Fibroblast of lung (primary cell): ENCODE measurements at regions not wholly inside any gene's neighbourhood (a gene's known extent, or its start where the extent isn't known, plus 50 kb on each side); places are given as distances from the start of the nearest gene placed in this dataset.
A peak's percentile ranks its signal among the peaks of the same experiment; 100 is the strongest.

Experiments
- DNase-seq, 2 donors: peaks; one replicate each; pipeline versions ENCODE4 v3.0.0 to v3.0.0-alpha.2; 2010; ENCODE audit warnings: low read depth in 2 of 2
- H2AFZ ChIP-seq: 2 replicates; pipeline ENCODE4 v1.5.1; 2012; ENCODE audit warnings: low read length, control low read depth, inconsistent platforms
- H3K27ac ChIP-seq: 2 replicates; pipeline ENCODE4 v1.5.1; 2011; ENCODE audit warnings: low read length, control low read depth; ENCODE audit not compliant: insufficient read depth
- H3K27me3 ChIP-seq: 2 replicates; pipeline ENCODE4 v1.5.1; 2011; ENCODE audit warnings: mild to moderate bottlenecking, low read length; ENCODE audit not compliant: control insufficient read depth, insufficient read depth
- H3K36me3 ChIP-seq: 2 replicates; pipeline ENCODE4 v1.5.1; 2011; ENCODE audit warnings: low read length; ENCODE audit not compliant: control insufficient read depth, insufficient read depth
- H3K4me1 ChIP-seq: 2 replicates; pipeline ENCODE4 v1.5.1; 2011; ENCODE audit warnings: low read length; ENCODE audit not compliant: control insufficient read depth, insufficient read depth; ENCODE audit errors: extremely low read depth
- H3K4me2 ChIP-seq: 2 replicates; pipeline ENCODE4 v1.5.1; 2011; ENCODE audit warnings: low read length, control low read depth; ENCODE audit not compliant: insufficient read depth; ENCODE audit errors: extremely low read depth
- H3K4me3 ChIP-seq, 4 experiments: fragments of 200-600 bp in 1 of 4; sonication (generic) in 1 of 4; replicated peaks in 1 of 4; 2 replicates each; pipeline ENCODE4 v1.5.1; 2011 to 2016; ENCODE audit warnings: low read length in 4 of 4, low read depth in 3 of 4, mild to moderate bottlenecking in 3 of 4, control low read depth in 2 of 4, inconsistent platforms in 1 of 4, mixed read lengths in 1 of 4; ENCODE audit not compliant: insufficient read depth in 1 of 4; ENCODE audit errors: control extremely low read depth in 1 of 4
- H3K79me2 ChIP-seq: 2 replicates; pipeline ENCODE4 v1.5.1; 2012; ENCODE audit warnings: mild to moderate bottlenecking, low read length, inconsistent platforms; ENCODE audit not compliant: control insufficient read depth, insufficient read depth
- H3K9ac ChIP-seq: 2 replicates; pipeline ENCODE4 v1.5.1; 2011; ENCODE audit warnings: mild to moderate bottlenecking, low read length, control low read depth; ENCODE audit not compliant: insufficient read depth
- H3K9me3 ChIP-seq: 2 replicates; pipeline ENCODE4 v1.5.1; 2012; ENCODE audit warnings: low read depth, low read length; ENCODE audit not compliant: control insufficient read depth, insufficient read depth
- H4K20me1 ChIP-seq: 2 replicates; pipeline ENCODE4 v1.5.1; 2011; ENCODE audit warnings: low read length; ENCODE audit not compliant: control insufficient read depth, insufficient read depth; ENCODE audit errors: extremely low read depth
- EZH2 ChIP-seq: IDR thresholded peaks from 2 replicates; pipeline ENCODE4 v1.5.1; 2012; ENCODE audit warnings: low read length, control low read depth, mild to moderate bottlenecking; ENCODE audit errors: missing control alignments
- TF ChIP-seq, protein P1 (sequence below), 2 donors: IDR thresholded peaks in 1 of 2; conservative IDR thresholded peaks in 1 of 2; 1 replicate in 1 of 2; 2 replicates in 1 of 2; pipeline ENCODE4 v1.5.1; 2011 to 2012; ENCODE audit warnings: low read length in 2 of 2, control low read depth in 1 of 2, inconsistent platforms in 1 of 2, low read depth in 1 of 2, mild to moderate bottlenecking in 1 of 2

- no peak overlapping the region for H3K9ac ChIP-seq
- DNase-seq: peak; percentile 72 to 89
- peaks cover 2% of the 10 kb centered on the region for H3K4me1 ChIP-seq
- no peak overlapping the region for H3K4me3 ChIP-seq
- TF ChIP-seq, protein P1, sequence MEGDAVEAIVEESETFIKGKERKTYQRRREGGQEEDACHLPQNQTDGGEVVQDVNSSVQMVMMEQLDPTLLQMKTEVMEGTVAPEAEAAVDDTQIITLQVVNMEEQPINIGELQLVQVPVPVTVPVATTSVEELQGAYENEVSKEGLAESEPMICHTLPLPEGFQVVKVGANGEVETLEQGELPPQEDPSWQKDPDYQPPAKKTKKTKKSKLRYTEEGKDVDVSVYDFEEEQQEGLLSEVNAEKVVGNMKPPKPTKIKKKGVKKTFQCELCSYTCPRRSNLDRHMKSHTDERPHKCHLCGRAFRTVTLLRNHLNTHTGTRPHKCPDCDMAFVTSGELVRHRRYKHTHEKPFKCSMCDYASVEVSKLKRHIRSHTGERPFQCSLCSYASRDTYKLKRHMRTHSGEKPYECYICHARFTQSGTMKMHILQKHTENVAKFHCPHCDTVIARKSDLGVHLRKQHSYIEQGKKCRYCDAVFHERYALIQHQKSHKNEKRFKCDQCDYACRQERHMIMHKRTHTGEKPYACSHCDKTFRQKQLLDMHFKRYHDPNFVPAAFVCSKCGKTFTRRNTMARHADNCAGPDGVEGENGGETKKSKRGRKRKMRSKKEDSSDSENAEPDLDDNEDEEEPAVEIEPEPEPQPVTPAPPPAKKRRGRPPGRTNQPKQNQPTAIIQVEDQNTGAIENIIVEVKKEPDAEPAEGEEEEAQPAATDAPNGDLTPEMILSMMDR (conservative IDR thresholded peaks at IDR 0.05 in 1 of 2, IDR thresholded peaks at IDR 0.05 in 1 of 2; ENCODE audit: low read depth in 1 of 2, low read length in 2 of 2): peak; percentile 39 to 47
- TF ChIP-seq EZH2: no peak
- peak overlapping the region; percentile 86 for H2AFZ ChIP-seq
- no peaks in the 10 kb centered on the region for H3K27me3 ChIP-seq
- no peak overlapping the region for H3K4me2 ChIP-seq
- H3K79me2 ChIP-seq: no peaks in the 10 kb centered on the region
- H4K20me1 ChIP-seq: no peaks in the 10 kb centered on the region
- H3K36me3 ChIP-seq: no peaks in the 10 kb centered on the region
- H3K27ac ChIP-seq: no peak overlapping the region
- no peaks in the 10 kb centered on the region for H3K9me3 ChIP-seq
Observed at GRCh38 chr9:105157171-105157583, 87.3 kb upstream of the SLC44A1 start.

DNA sequence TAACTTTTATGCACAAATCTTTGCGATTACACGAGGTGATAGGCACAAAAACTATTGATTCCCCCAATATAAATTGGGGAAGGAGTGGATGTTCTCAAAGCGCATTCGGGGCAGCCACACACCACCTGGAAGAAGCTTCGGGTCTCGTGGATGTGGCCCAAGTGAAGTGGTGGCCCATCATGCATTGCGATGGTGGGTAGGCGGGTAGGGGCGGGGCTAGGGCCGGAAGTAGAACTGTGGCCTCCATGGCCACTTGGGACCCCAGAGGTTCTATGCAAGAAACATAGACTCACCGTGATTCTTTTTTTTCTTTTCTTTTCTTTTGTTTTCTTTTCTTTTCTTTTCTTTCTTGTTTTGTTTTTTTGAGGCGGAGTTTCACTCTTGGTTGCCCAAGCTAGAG, 86.4 kb upstream of the SLC44A1 start:
- Histone ChIP-seq H2AFZ (no peak overlapping the region), H3K4me1 (peaks cover 2% of the 10 kb centered on the region), H3K27ac (no peak overlapping the region), H3K27me3 (no peaks in the 10 kb centered on the region), H4K20me1 (no peaks in the 10 kb centered on the region), H3K79me2 (no peaks in the 10 kb centered on the region), H3K36me3 (no peaks in the 10 kb centered on the region), H3K4me3 (no peak overlapping the region), H3K9me3 (no peaks in the 10 kb centered on the region), H3K9ac (no peak overlapping the region), H3K4me2 (no peak overlapping the region)
- DNase-seq: no peak
- TF ChIP-seq, protein P1 (conservative IDR thresholded peaks at IDR 0.05 in 1 of 2, IDR thresholded peaks at IDR 0.05 in 1 of 2; ENCODE audit: low read depth in 1 of 2, low read length in 2 of 2): no peak
- no peak for TF ChIP-seq EZH2

- Histone ChIP-seq H2AFZ (no peak overlapping the region), H3K36me3 (no peaks in the 10 kb centered on the region), H3K4me2 (no peak overlapping the region), H3K4me3 (no peak overlapping the region), H3K4me1 (peaks cover 2% of the 10 kb centered on the region), H4K20me1 (no peaks in the 10 kb centered on the region), H3K27me3 (no peaks in the 10 kb centered on the region), H3K9me3 (no peaks in the 10 kb centered on the region), H3K27ac (no peak overlapping the region), H3K79me2 (no peaks in the 10 kb centered on the region), H3K9ac (no peak overlapping the region)
- DNase-seq: no peak
- TF ChIP-seq EZH2: no peak
- TF ChIP-seq, protein P1 (conservative IDR thresholded peaks at IDR 0.05 in 1 of 2, IDR thresholded peaks at IDR 0.05 in 1 of 2; ENCODE audit: low read depth in 1 of 2, low read length in 2 of 2): no peak
Observed at GRCh38 chr9:105158898-105159297, 85.6 kb upstream of the SLC44A1 start.
